ENCODE measurements at regions not wholly inside any gene's neighbourhood (a gene's known extent, or its start where the extent isn't known, plus 50 kb on each side); places are given as distances from the start of the nearest gene placed in this dataset.

DNA sequence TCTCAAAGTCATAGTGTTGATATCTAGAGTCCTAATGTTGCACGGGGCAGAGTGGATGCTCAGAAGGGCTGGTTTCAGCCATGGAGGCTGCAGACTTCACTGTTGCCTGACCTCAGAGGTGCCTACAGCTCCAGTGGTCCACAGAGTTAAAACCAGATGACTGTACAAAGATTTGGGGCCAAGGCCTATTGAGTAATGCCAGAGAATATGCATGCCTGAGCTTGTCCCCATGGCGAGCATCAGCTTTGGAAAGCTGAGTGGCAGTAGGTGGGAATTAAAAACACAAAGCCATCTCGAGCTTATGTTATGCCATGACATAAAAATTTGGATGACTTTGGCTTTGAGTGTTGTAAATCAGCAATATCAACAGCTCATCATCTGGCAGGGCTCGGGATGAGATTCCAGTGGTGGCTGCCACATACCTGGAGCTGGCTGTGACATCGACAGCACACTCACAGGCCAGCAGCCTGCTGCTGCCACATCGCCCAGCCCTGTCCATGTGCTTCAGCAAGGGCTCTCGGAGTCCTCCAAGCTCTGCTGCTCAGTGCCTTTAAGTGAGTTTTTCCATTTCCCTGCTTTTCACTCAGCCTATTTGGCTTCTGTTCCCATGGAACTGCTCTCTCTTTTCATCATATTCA, 379.6 kb downstream of the TNS3 start:
- no peaks in the 10 kb centered on the region for H3K36me3 Mint-ChIP-seq (ENCODE audit: low read depth)

DNA sequence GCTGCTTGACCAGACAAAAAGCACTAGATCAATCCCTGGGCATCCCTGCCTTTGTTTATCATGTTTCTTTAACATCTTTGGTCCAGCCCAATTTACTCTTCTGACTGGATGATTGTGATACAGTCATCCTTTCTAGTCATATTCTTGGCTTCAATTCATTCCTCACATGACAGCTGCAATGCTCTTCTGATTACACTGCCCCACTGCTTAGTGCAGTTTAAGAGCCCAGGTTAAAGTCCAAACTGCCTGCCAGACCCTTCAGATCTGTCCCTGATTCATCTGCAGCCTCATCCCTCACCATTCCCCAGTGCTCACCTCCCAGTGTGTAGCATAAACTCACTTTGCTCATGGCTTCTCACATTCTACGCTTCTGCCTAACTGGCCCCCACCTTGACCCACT, 383.8 kb downstream of the TNS3 start:
- TF ChIP-seq, protein P1, sequence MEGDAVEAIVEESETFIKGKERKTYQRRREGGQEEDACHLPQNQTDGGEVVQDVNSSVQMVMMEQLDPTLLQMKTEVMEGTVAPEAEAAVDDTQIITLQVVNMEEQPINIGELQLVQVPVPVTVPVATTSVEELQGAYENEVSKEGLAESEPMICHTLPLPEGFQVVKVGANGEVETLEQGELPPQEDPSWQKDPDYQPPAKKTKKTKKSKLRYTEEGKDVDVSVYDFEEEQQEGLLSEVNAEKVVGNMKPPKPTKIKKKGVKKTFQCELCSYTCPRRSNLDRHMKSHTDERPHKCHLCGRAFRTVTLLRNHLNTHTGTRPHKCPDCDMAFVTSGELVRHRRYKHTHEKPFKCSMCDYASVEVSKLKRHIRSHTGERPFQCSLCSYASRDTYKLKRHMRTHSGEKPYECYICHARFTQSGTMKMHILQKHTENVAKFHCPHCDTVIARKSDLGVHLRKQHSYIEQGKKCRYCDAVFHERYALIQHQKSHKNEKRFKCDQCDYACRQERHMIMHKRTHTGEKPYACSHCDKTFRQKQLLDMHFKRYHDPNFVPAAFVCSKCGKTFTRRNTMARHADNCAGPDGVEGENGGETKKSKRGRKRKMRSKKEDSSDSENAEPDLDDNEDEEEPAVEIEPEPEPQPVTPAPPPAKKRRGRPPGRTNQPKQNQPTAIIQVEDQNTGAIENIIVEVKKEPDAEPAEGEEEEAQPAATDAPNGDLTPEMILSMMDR (IDR thresholded peaks at IDR 0.05) = no peak
- Mint-ChIP-seq H3K4me3 (no peak overlapping the region), H3K27me3 (no peaks in the 10 kb centered on the region), H3K4me1 (ENCODE audit: low read depth) (no peaks in the 10 kb centered on the region), H3K36me3 (ENCODE audit: low read depth) (no peaks in the 10 kb centered on the region), H3K27ac (no peak overlapping the region), H3K9me3 (no peaks in the 10 kb centered on the region)
- DNase-seq (no peak), ATAC-seq (ENCODE audit: poor library complexity) (no peak)
- Histone ChIP-seq H3K4me3 (ENCODE audit: low read length) (no peak overlapping the region), H3K27me3 (ENCODE audit: control insufficient read depth in 1 of 2, insufficient read depth in 2 of 2, low read length in 2 of 2) (no peaks in the 10 kb centered on the region), H3K36me3 (ENCODE audit: insufficient read depth, low read length) (no peaks in the 10 kb centered on the region), H3K4me1 (ENCODE audit: insufficient read depth, low read length) (no peaks in the 10 kb centered on the region), H3K9me3 (ENCODE audit: control insufficient read depth in 1 of 2, insufficient read depth in 1 of 2, low read length in 2 of 2) (peaks cover 0 to 7% of the 10 kb centered on the region in 2 experiments), H3K27ac (ENCODE audit: low read depth in 1 of 2, low read length in 2 of 2) (no peak overlapping the region)
- intact Hi-C loops (cut with DNase I, micrococcal nuclease) = no loop called here
- CTCF ChIA-PET = no interaction called here
- POLR2A ChIA-PET = no interaction called here

More for the DNA sequence above, 379.6 kb downstream of the TNS3 start:
- H3K27me3 Mint-ChIP-seq = peaks cover 4% of the 10 kb centered on the region
- no peaks in the 10 kb centered on the region for H3K9me3 Mint-ChIP-seq
- no peaks in the 10 kb centered on the region for H3K36me3 ChIP-seq (ENCODE audit: insufficient read depth, low read length)
- intact Hi-C loops (cut with DNase I, micrococcal nuclease) = no loop called here
- no peaks in the 10 kb centered on the region for H3K27me3 ChIP-seq (ENCODE audit: control insufficient read depth in 1 of 2, insufficient read depth in 2 of 2, low read length in 2 of 2)
- H3K27ac ChIP-seq (ENCODE audit: low read depth in 1 of 2, low read length in 2 of 2) = no peak overlapping the region
- ChIA-PET POLR2A (no interaction called here), CTCF (no interaction called here)
- TF ChIP-seq, protein P1 (IDR thresholded peaks at IDR 0.05) = no peak
- H3K27ac Mint-ChIP-seq = no peak overlapping the region
- H3K4me1 Mint-ChIP-seq (ENCODE audit: low read depth) = no peaks in the 10 kb centered on the region
- H3K4me1 ChIP-seq (ENCODE audit: insufficient read depth, low read length) = no peaks in the 10 kb centered on the region
- H3K4me3 ChIP-seq (ENCODE audit: low read length) = no peak overlapping the region
- no peak overlapping the region for H3K4me3 Mint-ChIP-seq
- DNase-seq (no peak), ATAC-seq (ENCODE audit: poor library complexity) (no peak)
- peaks cover 0 to 3% of the 10 kb centered on the region in 2 experiments for H3K9me3 ChIP-seq (ENCODE audit: control insufficient read depth in 1 of 2, insufficient read depth in 1 of 2, low read length in 2 of 2)

DNA sequence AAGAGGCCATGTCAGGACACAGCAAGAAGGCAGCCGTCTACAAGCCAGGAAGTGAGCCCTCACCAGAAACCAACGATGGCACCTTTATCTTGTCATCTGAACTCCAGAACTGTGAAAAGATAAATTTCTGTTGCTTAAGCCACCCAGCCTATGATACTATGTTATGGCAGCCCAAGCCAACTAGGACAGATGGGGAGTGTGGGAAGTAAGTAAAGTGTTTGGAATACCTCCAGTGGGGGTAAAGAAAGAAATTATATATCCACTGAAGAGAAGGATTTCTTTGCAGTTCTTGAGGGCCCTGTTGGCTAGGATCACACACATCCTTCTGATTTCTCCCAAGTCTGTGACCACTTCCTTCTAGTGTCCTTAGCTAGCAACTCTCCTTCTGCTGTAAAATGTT, 384.4 kb downstream of the TNS3 start:
- ChIA-PET POLR2A (no interaction called here), CTCF (no interaction called here)
- Mint-ChIP-seq H3K4me3 (no peak overlapping the region), H3K9me3 (no peaks in the 10 kb centered on the region), H3K27me3 (no peaks in the 10 kb centered on the region), H3K27ac (no peak overlapping the region), H3K36me3 (ENCODE audit: low read depth) (no peaks in the 10 kb centered on the region), H3K4me1 (ENCODE audit: low read depth) (no peaks in the 10 kb centered on the region)
- no peaks in the 10 kb centered on the region for H3K27me3 ChIP-seq (ENCODE audit: control insufficient read depth in 1 of 2, insufficient read depth in 2 of 2, low read length in 2 of 2)
- ATAC-seq (ENCODE audit: poor library complexity) (no peak), DNase-seq (no peak)
- no peak overlapping the region for H3K4me3 ChIP-seq (ENCODE audit: low read length)
- no peak overlapping the region for H3K27ac ChIP-seq (ENCODE audit: low read depth in 1 of 2, low read length in 2 of 2)
- H3K4me1 ChIP-seq (ENCODE audit: insufficient read depth, low read length) = no peaks in the 10 kb centered on the region
- intact Hi-C loops (cut with DNase I, micrococcal nuclease) = no loop called here
- TF ChIP-seq, protein P1 (IDR thresholded peaks at IDR 0.05) = no peak
- H3K36me3 ChIP-seq (ENCODE audit: insufficient read depth, low read length) = no peaks in the 10 kb centered on the region
- peaks cover 0 to 6% of the 10 kb centered on the region in 2 experiments for H3K9me3 ChIP-seq (ENCODE audit: control insufficient read depth in 1 of 2, insufficient read depth in 1 of 2, low read length in 2 of 2)

All from CD4-positive, alpha-beta T cell (primary cell).